ENCODE measurements at regions not wholly inside any gene's neighbourhood (a gene's known extent, or its start where the extent isn't known, plus 50 kb on each side); places are given as distances from the start of the nearest gene placed in this dataset.
"Not testable (repeated sequence)": the region's sequence is repeated elsewhere in the genome, so short reads cannot be mapped to it uniquely, and the experiment has no call there.

DNA sequence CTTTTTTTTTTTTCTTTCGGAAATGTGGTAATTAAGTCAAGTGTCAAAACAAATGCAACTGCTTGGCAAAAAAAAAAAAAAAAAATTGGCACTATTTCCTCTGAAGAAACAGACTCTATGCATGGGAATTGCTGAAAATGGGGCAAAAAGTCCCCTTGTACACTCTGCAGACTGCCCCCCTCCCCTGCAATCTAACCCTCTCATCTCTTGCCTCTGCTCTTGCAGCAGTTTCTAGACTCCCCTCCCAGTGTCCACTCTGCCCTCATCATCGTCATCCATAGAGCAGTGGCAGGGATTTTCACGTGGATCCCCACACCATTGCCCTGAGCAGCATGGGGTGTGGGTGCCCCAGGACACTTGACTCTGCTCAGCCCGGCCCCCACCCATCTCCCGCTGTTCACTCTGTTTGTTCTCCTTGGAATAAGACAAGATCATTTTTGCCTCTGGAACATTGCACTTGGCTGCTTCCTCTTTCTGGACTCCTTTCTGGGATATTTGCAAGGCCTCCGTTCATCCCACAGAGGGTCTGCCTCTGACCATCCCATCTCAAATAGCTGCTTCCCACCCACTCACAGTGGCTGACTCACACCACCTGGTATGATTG, 213.9 kb downstream of the ACKR3 start:
- in situ Hi-C loops (cut with HindIII; ENCODE audit: low sequenced_read_pairs), result no loop called here
- DNase-seq (ENCODE audit: low read depth, low spot score), result no peak
- no peak overlapping the region for H3K4me3 ChIP-seq (ENCODE audit: low read depth, low read length)
- TF ChIP-seq CTCF (IDR thresholded peaks at IDR 0.05; ENCODE audit: low read depth, low read length), result no peak

GRCh38 chr2:236785611-236786057, 216.0 kb downstream of the ACKR3 start:
- no peak overlapping the region for H3K4me3 ChIP-seq (ENCODE audit: low read depth, low read length)
- TF ChIP-seq CTCF (IDR thresholded peaks at IDR 0.05; ENCODE audit: low read depth, low read length), result no peak
- in situ Hi-C loops (cut with HindIII; ENCODE audit: low sequenced_read_pairs), result no loop called here
- peak; percentile 43 for DNase-seq (ENCODE audit: low read depth, low spot score)

GRCh38 chr2:236786751-236787150, 217.1 kb downstream of the ACKR3 start:
- H3K4me3 ChIP-seq (ENCODE audit: low read depth, low read length), result no peak overlapping the region
- no peak for TF ChIP-seq CTCF (IDR thresholded peaks at IDR 0.05; ENCODE audit: low read depth, low read length)
- in situ Hi-C loops (cut with HindIII; ENCODE audit: low sequenced_read_pairs), result no loop called here
- no peak for DNase-seq (ENCODE audit: low read depth, low spot score)

GRCh38 chr2:236787376-236787775, 217.8 kb downstream of the ACKR3 start:
- H3K4me3 ChIP-seq (ENCODE audit: low read depth, low read length); DNase-seq (ENCODE audit: low read depth, low spot score); in situ Hi-C loops (cut with HindIII; ENCODE audit: low sequenced_read_pairs): not testable (repeated sequence)

DNA sequence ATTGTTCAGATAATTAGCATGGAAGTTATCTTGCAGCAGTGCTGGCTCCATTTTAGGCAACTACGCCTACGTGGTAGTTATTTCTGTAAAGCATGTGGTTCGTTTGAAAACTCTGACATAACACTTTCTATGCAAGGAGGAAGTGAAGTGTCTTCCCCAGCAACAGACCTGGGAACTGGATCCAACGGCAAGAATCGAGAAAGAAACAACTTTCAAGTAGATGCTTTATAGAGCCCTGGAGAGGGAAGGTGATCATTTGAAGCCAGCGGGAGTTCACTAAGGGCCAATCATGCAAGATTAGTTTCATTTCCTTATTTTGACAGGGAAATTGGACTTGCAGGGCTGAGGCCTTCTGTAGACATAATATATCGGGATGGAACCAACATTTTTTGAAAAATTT, 218.3 kb downstream of the ACKR3 start:
- in situ Hi-C loops (cut with HindIII; ENCODE audit: low sequenced_read_pairs), result no loop called here
- H3K4me3 ChIP-seq (ENCODE audit: low read depth, low read length), result no peak overlapping the region
- no peak for TF ChIP-seq CTCF (IDR thresholded peaks at IDR 0.05; ENCODE audit: low read depth, low read length)
- no peak for DNase-seq (ENCODE audit: low read depth, low spot score)

DNA sequence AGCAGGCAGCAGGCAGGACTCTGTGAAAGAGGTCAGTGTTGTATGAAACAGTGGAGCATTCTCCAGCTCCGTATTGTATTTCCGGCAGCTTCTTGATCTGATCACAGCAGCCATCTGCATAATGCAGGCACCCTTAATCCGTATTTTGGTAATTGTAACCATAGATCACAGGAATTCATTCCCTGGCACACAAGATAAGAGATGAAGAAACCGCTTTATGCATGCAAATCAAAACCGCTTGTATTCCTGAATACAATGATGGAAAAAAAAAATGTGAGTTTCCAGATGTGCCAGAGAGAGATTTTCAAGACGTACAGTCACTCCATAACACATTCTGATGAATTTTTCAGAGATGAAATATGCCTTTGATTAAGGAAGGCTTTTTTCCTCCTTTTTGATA, 221.3 kb downstream of the ACKR3 start:
- no peak for TF ChIP-seq CTCF (IDR thresholded peaks at IDR 0.05; ENCODE audit: low read depth, low read length)
- DNase-seq (ENCODE audit: low read depth, low spot score), result no peak
- in situ Hi-C loops (cut with HindIII; ENCODE audit: low sequenced_read_pairs), result no loop called here
- H3K4me3 ChIP-seq (ENCODE audit: low read depth, low read length), result no peak overlapping the region

DNA sequence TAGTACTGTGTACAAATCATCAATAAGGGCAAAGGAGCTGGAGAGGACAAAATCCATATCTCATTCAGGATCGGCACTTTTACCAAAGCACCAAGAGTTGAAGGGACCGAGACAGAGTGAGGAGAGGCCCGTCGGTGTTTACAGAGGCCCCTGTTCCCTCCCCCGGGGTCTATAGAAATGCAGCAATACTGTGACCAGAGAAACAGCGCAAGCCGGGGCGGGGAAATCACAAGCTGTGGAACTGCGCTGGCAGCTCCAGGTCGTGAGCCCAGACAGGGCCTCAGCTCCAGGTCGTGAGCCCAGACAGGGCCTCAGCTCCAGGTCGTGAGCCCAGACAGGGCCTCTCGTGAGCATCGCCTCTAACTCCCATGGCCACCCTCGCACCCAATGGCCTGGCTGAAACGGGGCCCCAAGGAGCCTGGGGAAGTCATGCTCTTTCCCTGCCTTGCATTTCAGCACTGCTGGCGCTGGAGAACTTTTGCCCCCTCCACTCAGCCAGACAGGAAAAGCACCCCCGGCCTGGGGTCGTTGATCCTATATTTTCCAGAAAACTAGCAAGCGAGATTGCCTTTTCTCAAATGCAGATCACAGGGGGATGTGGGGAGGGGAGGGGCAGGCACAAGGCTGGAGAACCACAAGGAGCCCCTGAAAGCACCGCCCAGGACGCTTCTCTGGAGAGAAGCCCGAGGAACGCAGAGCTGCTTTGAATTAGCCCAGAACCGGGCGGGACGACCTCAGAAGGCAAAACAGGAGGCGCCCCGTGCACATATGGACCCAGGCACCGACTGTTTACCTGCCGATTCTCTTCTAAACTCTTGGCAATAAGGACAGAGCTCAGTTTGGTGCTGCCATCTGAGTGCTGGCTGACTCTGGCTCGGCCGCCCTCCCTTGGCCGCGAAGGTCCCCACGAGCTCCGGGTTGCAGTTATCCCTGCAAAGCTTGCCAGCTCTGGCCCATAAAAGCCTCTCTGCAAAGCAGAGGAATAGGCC, 223.7 kb downstream of the ACKR3 start:
- DNase-seq (ENCODE audit: low read depth, low spot score), result no peak
- no peak for TF ChIP-seq CTCF (IDR thresholded peaks at IDR 0.05; ENCODE audit: low read depth, low read length)
- in situ Hi-C loops (cut with HindIII; ENCODE audit: low sequenced_read_pairs), result no loop called here
- H3K4me3 ChIP-seq (ENCODE audit: low read depth, low read length), result no peak overlapping the region

Measured in astrocyte of the spinal cord (primary cell).